ENCODE measurements at regions not wholly inside any gene's neighbourhood (a gene's known extent, or its start where the extent isn't known, plus 50 kb on each side); places are given as distances from the start of the nearest gene placed in this dataset.

DNA sequence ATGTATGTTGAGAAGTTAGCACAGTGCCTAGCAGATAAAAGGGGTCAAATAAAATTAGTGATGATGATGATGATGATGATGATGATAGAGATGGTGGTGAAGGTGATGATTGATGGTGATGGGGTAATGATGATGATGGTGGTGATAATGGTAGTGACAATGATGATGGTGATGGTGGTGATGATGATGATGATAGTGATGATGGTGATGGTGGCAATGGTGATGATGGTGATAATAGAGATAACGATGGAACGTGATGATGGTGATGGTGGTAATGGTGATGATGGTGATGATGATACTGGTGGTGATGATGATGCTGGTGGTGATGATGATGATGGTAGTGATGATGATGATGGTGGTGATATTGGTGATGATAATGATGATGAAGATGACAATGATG, 223.7 kb downstream of the FOXL1 start:
- Mint-ChIP-seq H3K27me3 (peaks cover 17 to 43% (median 33%) of the 10 kb centered on the region in 5 donors), H3K9me3 (peaks cover 0 to 10% (median 2%) of the 10 kb centered on the region in 9 donors), H3K4me3 (no peak overlapping the region), H3K4me1 (no peaks in the 10 kb centered on the region), H3K36me3 (no peaks in the 10 kb centered on the region), H3K27ac (no peak overlapping the region)
- POLR2A ChIA-PET: no interaction called here
- DNase-seq (no peak), ATAC-seq (no peak)

DNA sequence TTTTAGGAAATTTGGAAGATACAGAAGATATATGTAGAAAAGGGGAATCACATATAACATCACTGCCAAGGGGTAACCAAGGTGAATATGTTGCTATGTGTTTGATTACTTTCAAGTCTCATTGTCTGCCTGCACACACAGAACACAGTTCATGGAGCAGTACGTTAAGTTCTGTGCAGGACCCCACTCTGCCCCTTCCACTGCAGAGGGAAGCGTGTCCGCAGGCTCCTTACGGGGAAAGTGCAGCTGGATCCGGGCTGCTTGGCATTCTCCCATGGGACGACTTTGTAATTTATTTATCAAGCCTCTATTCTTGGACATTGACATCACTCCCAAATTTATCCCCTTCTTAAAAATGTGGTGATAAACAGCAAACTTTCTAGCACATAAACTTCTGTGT, 226.8 kb downstream of the FOXL1 start:
- DNase-seq: no peak
- H3K27me3 Mint-ChIP-seq: peaks cover 11 to 37% (median 25%) of the 10 kb centered on the region in 5 donors
- POLR2A ChIA-PET: no interaction called here
- no peak overlapping the region for H3K27ac Mint-ChIP-seq
- no peaks in the 10 kb centered on the region for H3K36me3 Mint-ChIP-seq
- no peak for ATAC-seq
- H3K9me3 Mint-ChIP-seq: no peaks in the 10 kb centered on the region
- H3K4me1 Mint-ChIP-seq: no peaks in the 10 kb centered on the region
- H3K4me3 Mint-ChIP-seq: no peak overlapping the region

DNA sequence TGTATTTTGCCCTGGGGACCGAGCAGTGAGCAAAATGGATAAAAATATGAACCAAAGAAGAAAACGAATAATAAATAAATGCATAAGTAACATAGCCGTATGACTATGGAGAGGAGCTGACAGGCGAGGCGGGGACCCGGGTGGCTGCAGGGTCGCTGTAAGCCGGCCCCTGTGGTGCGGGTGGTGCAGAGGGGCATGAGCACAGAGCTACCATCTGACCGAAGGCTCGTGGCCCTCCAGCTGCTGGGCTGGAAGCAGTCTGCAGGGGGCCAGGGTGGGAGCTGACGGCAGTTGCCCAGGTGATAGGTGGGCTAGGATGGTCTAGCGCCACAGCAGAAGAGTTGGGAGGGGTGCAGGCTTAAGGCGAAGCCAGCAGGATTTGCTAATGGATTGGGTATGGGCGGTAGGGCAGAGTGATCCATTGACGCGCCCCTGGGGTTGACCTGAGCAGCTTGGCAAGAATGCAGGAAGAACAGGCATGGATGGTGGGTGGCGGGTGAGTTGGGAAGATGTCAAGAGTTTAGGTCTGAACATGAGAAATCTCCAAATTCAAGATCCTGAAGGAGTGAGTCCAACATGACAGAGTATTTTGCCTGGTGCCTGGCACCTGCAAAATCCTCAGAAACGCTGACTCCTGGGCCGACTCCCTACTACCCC, 228.0 kb downstream of the FOXL1 start:
- H3K27me3 Mint-ChIP-seq: peaks cover 10 to 34% (median 21%) of the 10 kb centered on the region in 5 donors
- H3K4me3 Mint-ChIP-seq: no peak overlapping the region
- H3K9me3 Mint-ChIP-seq: no peaks in the 10 kb centered on the region
- ATAC-seq (no peak), DNase-seq (no peak)
- no peak overlapping the region for H3K27ac Mint-ChIP-seq
- H3K36me3 Mint-ChIP-seq: no peaks in the 10 kb centered on the region
- POLR2A ChIA-PET: no interaction called here
- no peaks in the 10 kb centered on the region for H3K4me1 Mint-ChIP-seq

DNA sequence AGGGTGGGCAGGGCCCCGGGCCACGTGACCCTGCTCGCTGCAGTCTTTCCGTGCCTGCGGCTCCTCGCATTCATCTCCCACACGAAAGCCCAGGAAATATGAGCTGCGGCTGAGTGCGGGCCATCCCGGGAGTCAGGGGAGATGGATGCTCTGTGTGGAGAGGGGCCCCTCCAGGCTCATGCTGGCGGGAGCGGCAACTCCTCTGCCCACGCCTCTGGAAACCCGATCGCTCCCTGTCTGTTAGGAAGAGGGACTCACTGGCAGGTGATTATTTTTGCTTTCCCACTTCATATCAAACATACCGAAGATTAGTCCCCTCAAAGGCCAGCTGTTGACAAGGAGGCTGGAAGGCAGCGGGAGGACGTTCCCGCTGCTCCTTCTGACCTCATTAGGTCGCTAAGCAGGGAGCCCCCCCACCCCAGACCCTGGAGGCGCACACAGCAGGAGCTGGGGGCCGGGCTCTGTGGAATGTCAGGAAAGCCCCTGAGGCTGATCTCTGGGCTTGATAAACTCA, 228.5 kb downstream of the FOXL1 start:
- Mint-ChIP-seq H3K27me3 (peaks cover 10 to 34% (median 21%) of the 10 kb centered on the region in 5 donors), H3K4me1 (no peaks in the 10 kb centered on the region), H3K36me3 (no peaks in the 10 kb centered on the region), H3K4me3 (no peak overlapping the region), H3K27ac (no peak overlapping the region), H3K9me3 (no peaks in the 10 kb centered on the region)
- DNase-seq: no peak
- ATAC-seq: no peak
- POLR2A ChIA-PET: no interaction called here

DNA sequence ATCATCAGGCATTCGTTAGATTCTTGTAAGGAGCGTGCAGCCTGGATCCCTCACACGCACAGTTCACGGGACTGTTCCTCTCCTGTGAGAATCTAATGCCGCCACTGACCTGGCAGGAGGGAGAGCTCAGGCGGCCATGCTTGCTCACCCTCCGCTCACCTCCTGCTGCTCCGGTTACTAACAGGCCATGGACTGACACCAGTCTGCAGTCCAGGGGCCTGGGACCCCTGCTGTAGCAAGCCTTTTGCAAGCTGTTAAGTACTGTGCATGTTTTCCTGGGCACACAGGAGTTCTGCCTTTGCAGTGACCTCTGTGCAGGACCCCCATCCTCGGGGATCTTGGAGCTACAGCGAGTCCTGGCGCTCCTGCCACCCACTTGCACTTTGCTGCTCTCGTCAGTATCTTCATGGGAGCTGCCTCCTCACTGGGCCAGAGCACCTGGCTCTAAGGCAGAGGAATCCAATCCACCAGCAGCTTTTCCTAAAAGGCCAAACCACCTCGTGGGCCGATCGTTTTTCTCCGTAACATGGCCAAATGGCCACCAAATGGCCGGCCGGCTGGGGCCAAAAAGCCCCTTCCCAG, 230.6 kb downstream of the FOXL1 start:
- DNase-seq: no peak
- no peak overlapping the region for H3K4me3 Mint-ChIP-seq
- H3K36me3 Mint-ChIP-seq: no peaks in the 10 kb centered on the region
- H3K27ac Mint-ChIP-seq: no peak overlapping the region
- H3K27me3 Mint-ChIP-seq: peaks cover 10 to 34% (median 19%) of the 10 kb centered on the region in 5 donors
- H3K9me3 Mint-ChIP-seq: no peaks in the 10 kb centered on the region
- POLR2A ChIA-PET: no interaction called here
- no peak for ATAC-seq
- H3K4me1 Mint-ChIP-seq: no peaks in the 10 kb centered on the region

DNA sequence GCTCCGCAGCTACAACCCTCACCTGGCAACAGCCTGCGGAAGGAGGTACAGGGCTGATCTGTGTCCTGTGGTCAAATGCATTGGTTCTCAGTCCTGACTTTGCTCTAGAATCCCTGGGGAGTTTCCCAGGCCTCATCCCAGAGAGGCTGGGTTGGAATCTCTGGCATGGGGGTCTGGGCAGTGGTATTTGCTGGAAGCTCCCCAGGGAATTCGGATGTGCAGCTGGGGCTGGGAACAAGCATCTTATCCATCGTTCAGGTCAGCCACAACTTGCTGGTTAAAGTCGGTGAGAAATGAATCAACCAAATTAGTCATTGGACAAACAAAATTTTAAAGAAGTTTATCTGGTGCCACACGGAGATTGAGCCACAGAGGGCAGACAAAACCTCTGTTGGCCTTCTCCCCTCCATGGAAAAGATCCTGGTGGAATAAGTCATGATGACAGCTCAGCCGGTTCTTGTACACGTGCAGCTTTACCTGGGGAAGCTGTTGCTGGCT, 231.2 kb downstream of the FOXL1 start:
- DNase-seq: no peak
- no peak overlapping the region for H3K4me3 Mint-ChIP-seq
- no peak overlapping the region for H3K27ac Mint-ChIP-seq
- H3K27me3 Mint-ChIP-seq: peaks cover 10 to 30% (median 19%) of the 10 kb centered on the region in 5 donors
- H3K9me3 Mint-ChIP-seq: no peaks in the 10 kb centered on the region
- ATAC-seq: no peak
- H3K4me1 Mint-ChIP-seq: no peaks in the 10 kb centered on the region
- POLR2A ChIA-PET: no interaction called here
- no peaks in the 10 kb centered on the region for H3K36me3 Mint-ChIP-seq

DNA sequence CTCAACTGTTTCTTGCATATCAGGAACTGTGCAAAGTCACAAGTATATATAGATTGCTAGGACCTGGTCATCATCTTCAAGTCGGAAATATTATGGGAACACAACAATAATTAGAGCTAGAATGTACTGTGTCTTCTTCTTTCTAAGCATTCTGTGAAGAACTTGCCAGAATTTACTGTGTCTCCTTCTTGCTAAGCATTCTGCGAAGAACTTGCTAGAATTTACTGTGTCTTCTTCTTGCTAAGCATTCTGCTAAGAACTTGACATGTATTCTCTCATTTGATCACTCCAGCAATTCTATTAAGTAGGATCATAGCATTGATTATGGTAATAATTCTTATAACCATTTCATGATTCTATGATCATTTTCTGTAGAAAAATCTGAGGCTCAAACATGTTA, 231.7 kb downstream of the FOXL1 start:
- Mint-ChIP-seq H3K4me3 (no peak overlapping the region), H3K27ac (no peak overlapping the region), H3K27me3 (peaks cover 10 to 27% (median 17%) of the 10 kb centered on the region in 5 donors), H3K9me3 (no peaks in the 10 kb centered on the region), H3K4me1 (no peaks in the 10 kb centered on the region), H3K36me3 (no peaks in the 10 kb centered on the region)
- DNase-seq: no peak
- POLR2A ChIA-PET: no interaction called here
- no peak for ATAC-seq

DNA sequence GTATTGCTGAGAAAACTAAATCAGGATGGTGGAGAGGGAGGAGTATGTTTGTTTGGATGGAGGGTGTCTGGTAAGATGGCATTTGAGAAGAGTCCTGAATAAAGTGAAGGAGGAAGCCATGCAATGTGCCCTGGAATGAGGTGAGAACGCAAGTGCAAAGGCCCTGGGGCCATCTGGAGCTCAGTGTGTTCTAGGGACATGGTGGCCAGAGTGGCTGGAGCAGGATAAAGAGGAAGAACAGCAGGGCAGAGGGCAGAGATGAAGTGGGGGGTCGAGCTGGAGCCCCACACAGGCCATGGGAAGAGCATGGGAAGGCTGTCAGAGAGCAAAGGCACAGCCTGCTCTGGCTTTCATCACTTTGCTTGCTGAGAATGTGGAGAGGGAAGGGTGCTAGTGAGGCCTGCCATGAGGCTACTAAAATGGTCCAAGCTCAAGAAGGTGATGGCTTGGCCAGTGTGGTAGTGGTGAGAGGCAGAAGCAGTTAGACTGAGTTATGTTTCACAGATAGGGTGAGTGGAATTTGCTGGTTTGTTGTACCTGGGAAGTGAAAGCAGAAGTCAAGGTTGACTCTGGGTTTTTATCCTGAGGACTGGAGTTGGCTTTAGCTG, 234.1 kb downstream of the FOXL1 start:
- no peak for DNase-seq
- Mint-ChIP-seq H3K36me3 (no peaks in the 10 kb centered on the region), H3K9me3 (no peaks in the 10 kb centered on the region), H3K4me1 (no peaks in the 10 kb centered on the region), H3K27me3 (peaks cover 3 to 17% (median 10%) of the 10 kb centered on the region in 5 donors), H3K4me3 (no peak overlapping the region), H3K27ac (no peak overlapping the region)
- POLR2A ChIA-PET: no interaction called here
- no peak for ATAC-seq

DNA sequence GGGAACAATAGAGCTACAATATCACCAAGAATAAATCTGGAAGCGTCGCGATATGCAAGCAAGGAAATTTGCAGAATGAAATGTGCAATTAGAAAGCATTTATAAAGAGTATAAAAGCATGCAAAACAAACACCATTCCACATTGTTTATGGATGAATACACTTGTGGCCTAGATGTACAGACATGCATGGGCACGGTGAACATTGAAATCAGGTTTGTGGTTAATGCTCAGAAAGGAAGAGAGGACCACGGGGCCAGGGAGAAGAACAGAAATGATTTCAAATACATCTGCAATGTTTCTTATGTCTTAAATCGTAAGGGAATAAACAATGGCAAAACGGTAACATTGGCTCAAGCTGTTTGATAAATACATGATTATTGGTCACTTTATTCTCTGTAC, 235.9 kb downstream of the FOXL1 start:
- Mint-ChIP-seq H3K36me3 (no peaks in the 10 kb centered on the region), H3K4me1 (no peaks in the 10 kb centered on the region), H3K27me3 (peaks cover 8 to 27% (median 16%) of the 10 kb centered on the region in 5 donors), H3K4me3 (no peak overlapping the region), H3K27ac (no peak overlapping the region), H3K9me3 (no peaks in the 10 kb centered on the region)
- no peak for ATAC-seq
- POLR2A ChIA-PET: no interaction called here
- no peak for DNase-seq

DNA sequence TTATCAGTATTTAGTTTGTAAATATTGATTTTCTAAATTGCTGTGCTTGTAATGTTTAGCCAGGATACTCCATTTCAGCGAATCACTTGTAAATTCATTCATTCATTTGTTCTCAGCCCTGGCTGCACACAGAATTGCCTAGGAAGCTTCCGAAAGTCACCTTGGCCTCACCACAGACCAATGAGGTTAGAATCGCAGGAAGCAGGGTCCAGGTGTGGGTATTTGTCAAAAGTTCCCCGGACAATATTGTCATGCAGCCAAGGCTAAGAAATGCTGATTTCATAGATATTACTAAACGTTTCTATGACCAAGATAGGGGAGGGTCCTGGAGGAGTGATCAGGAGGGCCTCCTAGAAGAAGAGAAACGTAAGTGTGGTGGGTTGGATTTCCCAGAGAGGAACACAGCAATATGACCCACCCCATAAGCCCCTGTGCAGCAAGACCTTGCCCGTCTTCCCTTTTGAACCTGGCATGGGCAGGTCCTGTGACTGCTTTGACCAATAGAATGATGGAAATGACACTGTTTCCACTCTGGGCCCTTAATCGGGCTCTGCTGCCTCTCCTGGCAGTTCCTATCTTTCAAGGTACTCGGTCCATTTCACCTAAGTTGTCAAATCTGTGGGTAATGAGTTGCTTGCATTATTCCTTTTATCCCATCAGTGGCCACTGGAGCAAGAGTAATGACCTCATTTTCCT, 238.7 kb downstream of the FOXL1 start:
- no peaks in the 10 kb centered on the region for H3K9me3 Mint-ChIP-seq
- DNase-seq (no peak), ATAC-seq (no peak)
- H3K27me3 Mint-ChIP-seq: peaks cover 4 to 45% (median 19%) of the 10 kb centered on the region in 5 donors
- no peak overlapping the region for H3K4me3 Mint-ChIP-seq
- H3K4me1 Mint-ChIP-seq: no peaks in the 10 kb centered on the region
- H3K27ac Mint-ChIP-seq: no peak overlapping the region
- H3K36me3 Mint-ChIP-seq: no peaks in the 10 kb centered on the region
- POLR2A ChIA-PET: no interaction called here

DNA sequence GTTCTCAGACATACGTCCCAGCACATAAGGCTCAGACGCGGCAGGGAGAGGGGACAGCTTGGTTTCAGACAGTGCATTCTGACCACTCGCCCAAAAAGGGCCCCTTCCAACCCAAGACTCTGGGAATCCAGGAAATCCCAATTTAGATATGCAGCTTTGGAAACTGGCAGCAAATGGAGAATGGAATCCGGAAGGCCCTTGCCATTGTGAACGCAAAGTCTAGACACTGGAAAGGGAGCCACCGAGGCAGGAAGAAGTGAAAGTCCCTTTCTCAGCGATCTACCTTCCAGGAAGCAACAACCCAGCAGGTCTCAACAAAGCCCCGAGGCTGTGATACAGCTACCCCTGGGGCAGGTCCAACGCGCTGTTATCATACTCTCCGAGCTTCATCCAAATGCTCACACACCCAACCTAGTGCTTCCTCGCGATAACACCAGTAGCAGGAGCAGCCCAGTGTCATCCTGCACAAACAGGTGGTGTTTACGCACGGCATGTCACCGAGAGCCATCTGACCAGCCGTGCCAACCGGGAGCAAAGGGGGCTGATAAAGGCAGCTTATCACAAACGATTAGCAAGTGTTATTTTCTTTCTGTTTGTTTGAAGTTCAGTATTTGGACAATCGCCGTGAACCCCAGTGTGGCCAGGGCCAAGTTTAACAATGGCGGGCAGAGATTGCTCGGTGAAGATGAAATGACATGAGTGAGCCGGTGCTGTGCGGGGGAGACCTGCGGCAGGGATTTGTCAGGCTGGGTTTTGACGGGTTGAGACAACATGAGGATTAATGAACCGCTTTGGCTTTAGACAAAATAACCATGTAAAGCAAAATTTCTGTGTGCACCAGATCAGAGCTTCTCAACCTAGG, 240.6 kb downstream of the FOXL1 start:
- peaks cover 15 to 63% (median 24%) of the 10 kb centered on the region in 5 donors for H3K27me3 Mint-ChIP-seq
- H3K4me1 Mint-ChIP-seq: no peaks in the 10 kb centered on the region
- H3K36me3 Mint-ChIP-seq: no peaks in the 10 kb centered on the region
- H3K27ac Mint-ChIP-seq: no peak overlapping the region
- POLR2A ChIA-PET: no interaction called here
- no peak overlapping the region for H3K4me3 Mint-ChIP-seq
- ATAC-seq (no peak), DNase-seq (no peak)
- H3K9me3 Mint-ChIP-seq: no peaks in the 10 kb centered on the region

DNA sequence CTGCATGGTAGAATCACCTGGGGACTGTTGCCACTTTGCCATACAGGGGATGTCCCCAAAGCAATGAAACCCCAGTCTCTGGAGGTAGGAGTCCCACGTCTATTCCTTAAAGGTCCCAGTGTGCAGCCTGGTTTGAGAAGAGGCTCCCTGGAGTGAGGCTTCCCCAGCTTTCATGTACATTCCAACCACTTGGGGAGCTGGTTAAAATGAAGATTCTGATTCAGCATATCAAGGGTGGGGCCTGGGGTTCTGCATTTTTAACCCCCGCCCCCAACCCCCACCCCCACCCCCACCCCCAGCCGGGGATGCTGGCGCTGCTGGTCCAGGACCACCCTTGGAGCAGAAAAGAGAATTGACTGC, 241.2 kb downstream of the FOXL1 start:
- H3K4me3 Mint-ChIP-seq: no peak overlapping the region
- no peaks in the 10 kb centered on the region for H3K4me1 Mint-ChIP-seq
- H3K27me3 Mint-ChIP-seq: peaks cover 15 to 67% (median 24%) of the 10 kb centered on the region in 5 donors
- POLR2A ChIA-PET: no interaction called here
- H3K27ac Mint-ChIP-seq: no peak overlapping the region
- DNase-seq: no peak
- ATAC-seq: no peak
- no peaks in the 10 kb centered on the region for H3K9me3 Mint-ChIP-seq
- no peaks in the 10 kb centered on the region for H3K36me3 Mint-ChIP-seq
